ENCODE measurements at regions not wholly inside any gene's neighbourhood (a gene's known extent, or its start where the extent isn't known, plus 50 kb on each side); places are given as distances from the start of the nearest gene placed in this dataset.

DNA sequence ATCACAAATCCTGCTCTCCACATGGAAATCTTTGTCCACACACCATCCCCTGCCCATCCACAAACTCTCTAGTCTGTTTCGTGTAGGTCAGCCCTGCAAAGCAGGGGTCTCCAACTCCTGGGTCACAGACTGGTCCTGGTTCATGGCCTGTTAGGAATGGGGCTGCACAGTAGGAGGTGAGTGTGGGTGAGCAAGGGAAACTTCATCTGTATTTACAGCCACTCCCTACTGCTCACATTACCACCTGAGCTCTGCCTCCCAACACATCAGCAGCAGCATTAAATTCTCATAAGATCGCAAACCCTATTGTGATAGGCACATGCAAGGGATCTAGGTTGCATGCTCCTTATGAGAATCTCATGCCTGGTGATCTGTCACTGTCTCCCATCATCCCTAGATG is 242.1 kb downstream of the FGFR2 start:
- DNase-seq (ENCODE audit: low spot score) = no peak
- Histone ChIP-seq H3K4me1 (ENCODE audit: insufficient read depth) (no peaks in the 10 kb centered on the region), H3K36me3 (ENCODE audit: insufficient read depth) (no peaks in the 10 kb centered on the region), H3K27ac (ENCODE audit: low read depth) (no peak overlapping the region), H3F3A (replicated peaks; ENCODE audit: low read depth) (no peaks in the 10 kb centered on the region), H3K4me3 (no peak overlapping the region), H4K20me1 (replicated peaks; ENCODE audit: insufficient read depth) (no peaks in the 10 kb centered on the region), H3K27me3 (ENCODE audit: insufficient read depth) (no peaks in the 10 kb centered on the region), H3K4me2 (no peak overlapping the region), H3K79me2 (replicated peaks; ENCODE audit: insufficient read depth) (no peaks in the 10 kb centered on the region), H2AFZ (no peak overlapping the region), H3K9me2 (ENCODE audit: insufficient read depth) (peaks cover 2% of the 10 kb centered on the region; the same call in 1 of the 2 replicates)
- TF ChIP-seq CREB1 (CRISPR knock-in tag; IDR thresholded peaks at IDR 0.05; ENCODE audit: low read depth) = no peak
- no peak for ATAC-seq
- Mint-ChIP-seq H3K9me3 (peaks cover 2% of the 10 kb centered on the region; the same call in 2 of the 3 replicates), H3K36me3 (ENCODE audit: low read depth) (no peaks in the 10 kb centered on the region), H3K4me3 (no peak overlapping the region), H3K4me1 (no peaks in the 10 kb centered on the region), H3K27me3 (ENCODE audit: insufficient read depth, low read depth, poor library complexity) (peaks cover 1% of the 10 kb centered on the region), H3K27ac (no peak overlapping the region)

- ATAC-seq = no peak
- no peaks in the 10 kb centered on the region for H3K36me3 Mint-ChIP-seq (ENCODE audit: low read depth)
- no peaks in the 10 kb centered on the region for H3F3A ChIP-seq (replicated peaks; ENCODE audit: low read depth)
Observed at GRCh38 chr10:121357401-121357800, 240.8 kb downstream of the FGFR2 start.

More at GRCh38 chr10:121357401-121357800, 240.8 kb downstream of the FGFR2 start:
- no peak for DNase-seq (ENCODE audit: low spot score)
- Mint-ChIP-seq H3K9me3 (peaks cover 2% of the 10 kb centered on the region; the same call in 2 of the 3 replicates), H3K27ac (no peak overlapping the region), H3K4me1 (no peaks in the 10 kb centered on the region; the same call in 1 of the 3 replicates), H3K27me3 (ENCODE audit: insufficient read depth, low read depth, poor library complexity) (peaks cover 1% of the 10 kb centered on the region), H3K4me3 (no peak overlapping the region)
- Histone ChIP-seq H3K79me2 (replicated peaks; ENCODE audit: insufficient read depth) (no peaks in the 10 kb centered on the region), H3K36me3 (ENCODE audit: insufficient read depth) (no peaks in the 10 kb centered on the region), H3K4me1 (ENCODE audit: insufficient read depth) (no peaks in the 10 kb centered on the region), H3K4me2 (no peak overlapping the region), H2AFZ (no peak overlapping the region), H4K20me1 (replicated peaks; ENCODE audit: insufficient read depth) (no peaks in the 10 kb centered on the region), H3K4me3 (no peak overlapping the region), H3K9me2 (ENCODE audit: insufficient read depth) (peaks cover 3% of the 10 kb centered on the region; the same call in 1 of the 2 replicates), H3K27me3 (ENCODE audit: insufficient read depth) (no peaks in the 10 kb centered on the region), H3K27ac (ENCODE audit: low read depth) (no peak overlapping the region)
- TF ChIP-seq ZNF331 (CRISPR knock-in tag; IDR thresholded peaks at IDR 0.05; ENCODE audit: low read depth) (no peak), ETS1 (IDR thresholded peaks at IDR 0.05) (no peak), NANOG (IDR thresholded peaks at IDR 0.05; ENCODE audit: borderline replicate concordance) (no peak)
- TF ChIP-seq, protein P1, sequence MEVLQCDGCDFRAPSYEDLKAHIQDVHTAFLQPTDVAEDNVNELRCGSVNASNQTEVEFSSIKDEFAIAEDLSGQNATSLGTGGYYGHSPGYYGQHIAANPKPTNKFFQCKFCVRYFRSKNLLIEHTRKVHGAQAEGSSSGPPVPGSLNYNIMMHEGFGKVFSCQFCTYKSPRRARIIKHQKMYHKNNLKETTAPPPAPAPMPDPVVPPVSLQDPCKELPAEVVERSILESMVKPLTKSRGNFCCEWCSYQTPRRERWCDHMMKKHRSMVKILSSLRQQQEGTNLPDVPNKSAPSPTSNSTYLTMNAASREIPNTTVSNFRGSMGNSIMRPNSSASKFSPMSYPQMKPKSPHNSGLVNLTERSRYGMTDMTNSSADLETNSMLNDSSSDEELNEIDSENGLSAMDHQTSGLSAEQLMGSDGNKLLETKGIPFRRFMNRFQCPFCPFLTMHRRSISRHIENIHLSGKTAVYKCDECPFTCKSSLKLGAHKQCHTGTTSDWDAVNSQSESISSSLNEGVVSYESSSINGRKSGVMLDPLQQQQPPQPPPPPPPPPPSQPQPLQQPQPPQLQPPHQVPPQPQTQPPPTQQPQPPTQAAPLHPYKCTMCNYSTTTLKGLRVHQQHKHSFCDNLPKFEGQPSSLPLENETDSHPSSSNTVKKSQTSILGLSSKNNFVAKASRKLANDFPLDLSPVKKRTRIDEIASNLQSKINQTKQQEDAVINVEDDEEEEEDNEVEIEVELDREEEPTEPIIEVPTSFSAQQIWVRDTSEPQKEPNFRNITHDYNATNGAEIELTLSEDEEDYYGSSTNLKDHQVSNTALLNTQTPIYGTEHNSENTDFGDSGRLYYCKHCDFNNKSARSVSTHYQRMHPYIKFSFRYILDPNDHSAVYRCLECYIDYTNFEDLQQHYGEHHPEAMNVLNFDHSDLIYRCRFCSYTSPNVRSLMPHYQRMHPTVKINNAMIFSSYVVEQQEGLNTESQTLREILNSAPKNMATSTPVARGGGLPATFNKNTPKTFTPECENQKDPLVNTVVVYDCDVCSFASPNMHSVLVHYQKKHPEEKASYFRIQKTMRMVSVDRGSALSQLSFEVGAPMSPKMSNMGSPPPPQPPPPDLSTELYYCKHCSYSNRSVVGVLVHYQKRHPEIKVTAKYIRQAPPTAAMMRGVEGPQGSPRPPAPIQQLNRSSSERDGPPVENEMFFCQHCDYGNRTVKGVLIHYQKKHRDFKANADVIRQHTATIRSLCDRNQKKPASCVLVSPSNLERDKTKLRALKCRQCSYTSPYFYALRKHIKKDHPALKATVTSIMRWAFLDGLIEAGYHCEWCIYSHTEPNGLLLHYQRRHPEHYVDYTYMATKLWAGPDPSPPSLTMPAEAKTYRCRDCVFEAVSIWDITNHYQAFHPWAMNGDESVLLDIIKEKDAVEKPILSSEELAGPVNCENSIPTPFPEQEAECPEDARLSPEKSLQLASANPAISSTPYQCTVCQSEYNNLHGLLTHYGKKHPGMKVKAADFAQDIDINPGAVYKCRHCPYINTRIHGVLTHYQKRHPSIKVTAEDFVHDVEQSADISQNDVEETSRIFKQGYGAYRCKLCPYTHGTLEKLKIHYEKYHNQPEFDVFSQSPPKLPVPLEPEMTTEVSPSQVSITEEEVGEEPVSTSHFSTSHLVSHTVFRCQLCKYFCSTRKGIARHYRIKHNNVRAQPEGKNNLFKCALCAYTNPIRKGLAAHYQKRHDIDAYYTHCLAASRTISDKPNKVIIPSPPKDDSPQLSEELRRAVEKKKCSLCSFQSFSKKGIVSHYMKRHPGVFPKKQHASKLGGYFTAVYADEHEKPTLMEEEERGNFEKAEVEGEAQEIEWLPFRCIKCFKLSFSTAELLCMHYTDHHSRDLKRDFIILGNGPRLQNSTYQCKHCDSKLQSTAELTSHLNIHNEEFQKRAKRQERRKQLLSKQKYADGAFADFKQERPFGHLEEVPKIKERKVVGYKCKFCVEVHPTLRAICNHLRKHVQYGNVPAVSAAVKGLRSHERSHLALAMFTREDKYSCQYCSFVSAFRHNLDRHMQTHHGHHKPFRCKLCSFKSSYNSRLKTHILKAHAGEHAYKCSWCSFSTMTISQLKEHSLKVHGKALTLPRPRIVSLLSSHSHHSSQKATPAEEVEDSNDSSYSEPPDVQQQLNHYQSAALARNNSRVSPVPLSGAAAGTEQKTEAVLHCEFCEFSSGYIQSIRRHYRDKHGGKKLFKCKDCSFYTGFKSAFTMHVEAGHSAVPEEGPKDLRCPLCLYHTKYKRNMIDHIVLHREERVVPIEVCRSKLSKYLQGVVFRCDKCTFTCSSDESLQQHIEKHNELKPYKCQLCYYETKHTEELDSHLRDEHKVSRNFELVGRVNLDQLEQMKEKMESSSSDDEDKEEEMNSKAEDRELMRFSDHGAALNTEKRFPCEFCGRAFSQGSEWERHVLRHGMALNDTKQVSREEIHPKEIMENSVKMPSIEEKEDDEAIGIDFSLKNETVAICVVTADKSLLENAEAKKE (CRISPR knock-in tag; IDR thresholded peaks at IDR 0.05) = no peak

Data from GM23338 (cell line).